ENCODE measurements at regions not wholly inside any gene's neighbourhood (a gene's known extent, or its start where the extent isn't known, plus 50 kb on each side); places are given as distances from the start of the nearest gene placed in this dataset.

GRCh38 chr6:43910638-43911353 lies 140.8 kb downstream of the VEGFA start:
- TF ChIP-seq CTCF (IDR thresholded peaks at IDR 0.05 in 4 of 5, conservative IDR thresholded peaks at IDR 0.05 in 1 of 5) = no peak
- TF ChIP-seq POLR2A (IDR thresholded peaks at IDR 0.05) = no peak
